Muscle of leg (tissue), 3 donors: ENCODE measurements at regions not wholly inside any gene's neighbourhood (a gene's known extent, or its start where the extent isn't known, plus 50 kb on each side); places are given as distances from the start of the nearest gene placed in this dataset.

Source experiments
- DNase-seq: peaks from one replicate; pipeline ENCODE4 v3.0.0; 2013
- H3K27ac ChIP-seq: one replicate; pipeline ENCODE4 v1.5.1; 2013; ENCODE audit warnings: mild to moderate bottlenecking, low read length, control low read depth
- H3K27me3 ChIP-seq: one replicate; pipeline ENCODE4 v1.6.1; 2013; ENCODE audit warnings: low read length; ENCODE audit not compliant: control insufficient read depth, insufficient read depth
- H3K36me3 ChIP-seq: one replicate; pipeline ENCODE4 v1.6.1; 2013; ENCODE audit warnings: low read length; ENCODE audit not compliant: control insufficient read depth, insufficient read depth
- H3K4me1 ChIP-seq: one replicate; pipeline ENCODE4 v1.6.1; 2013; ENCODE audit warnings: low read length; ENCODE audit not compliant: control insufficient read depth, insufficient read depth
- H3K4me3 ChIP-seq: one replicate; pipeline ENCODE4 v1.5.1; 2013; ENCODE audit warnings: low read length, control low read depth
- H3K9me3 ChIP-seq: replicated peaks from 2 replicates; pipeline ENCODE4 v1.6.1; 2013; ENCODE audit warnings: low read depth, low read length; ENCODE audit not compliant: control insufficient read depth
- WGBS: methylation state at CpG from one replicate; pipeline ENCODE4 v1.1.5; 2013; ENCODE audit warnings: missing lambda C conversion rate; ENCODE audit not compliant: insufficient coverage; 5-methylcytosine and 5-hydroxymethylcytosine counted together

GRCh38 chr3:117218641-117219048 lies 509.1 kb downstream of the TUSC7 start:
- 33% methylated on average over 2 of the region's 3 CpGs for WGBS
- no peak overlapping the region for H3K27ac ChIP-seq
- DNase-seq = no peak
- no peaks in the 10 kb centered on the region for H3K36me3 ChIP-seq
- H3K4me1 ChIP-seq = no peaks in the 10 kb centered on the region
- no peaks in the 10 kb centered on the region for H3K9me3 ChIP-seq
- no peaks in the 10 kb centered on the region for H3K27me3 ChIP-seq
- H3K4me3 ChIP-seq = no peak overlapping the region

DNA sequence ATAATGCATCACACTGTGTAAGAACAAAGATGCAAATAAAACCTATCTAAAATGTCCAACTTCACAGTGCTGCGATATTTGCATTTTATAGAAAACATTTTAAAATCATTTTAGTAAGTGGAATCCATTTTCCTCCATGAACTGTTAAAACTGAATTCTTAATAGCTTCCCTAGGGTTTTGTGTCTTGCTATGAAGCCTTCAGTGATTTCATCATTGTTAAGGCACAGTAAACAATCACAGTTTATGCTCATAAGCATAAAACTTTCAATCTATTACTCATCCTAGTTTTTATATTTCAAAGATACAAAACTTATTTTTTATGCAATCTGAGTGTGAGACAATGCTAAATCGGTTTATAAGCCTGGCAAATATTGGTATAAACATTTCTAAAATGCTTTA lies 509.7 kb downstream of the TUSC7 start:
- Histone ChIP-seq H3K4me3 (no peak overlapping the region), H3K9me3 (no peaks in the 10 kb centered on the region), H3K27me3 (no peaks in the 10 kb centered on the region), H3K27ac (no peak overlapping the region), H3K4me1 (no peaks in the 10 kb centered on the region), H3K36me3 (no peaks in the 10 kb centered on the region)
- no peak for DNase-seq
- no CpG with 5 or more reads among the region's 2 CpGs for WGBS

GRCh38 chr3:117226932-117227331 lies 517.4 kb downstream of the TUSC7 start:
- no peak overlapping the region for H3K27ac ChIP-seq
- no peak for DNase-seq
- no peaks in the 10 kb centered on the region for H3K27me3 ChIP-seq
- WGBS = no CpG with 5 or more reads among the region's 2 CpGs
- no peaks in the 10 kb centered on the region for H3K36me3 ChIP-seq
- no peak overlapping the region for H3K4me3 ChIP-seq
- no peaks in the 10 kb centered on the region for H3K9me3 ChIP-seq
- H3K4me1 ChIP-seq = no peaks in the 10 kb centered on the region

GRCh38 chr3:117228466-117228865 lies 518.9 kb downstream of the TUSC7 start:
- H3K9me3 ChIP-seq = no peaks in the 10 kb centered on the region
- H3K4me3 ChIP-seq = no peak overlapping the region
- no peak overlapping the region for H3K27ac ChIP-seq
- 82% methylated on average over 1 of the region's 1 CpG for WGBS
- H3K27me3 ChIP-seq = no peaks in the 10 kb centered on the region
- H3K4me1 ChIP-seq = no peaks in the 10 kb centered on the region
- no peak for DNase-seq
- no peaks in the 10 kb centered on the region for H3K36me3 ChIP-seq

GRCh38 chr3:117230924-117231323 lies 521.3 kb downstream of the TUSC7 start:
- no peaks in the 10 kb centered on the region for H3K9me3 ChIP-seq
- no CpG with 5 or more reads among the region's 2 CpGs for WGBS
- H3K4me3 ChIP-seq = no peak overlapping the region
- no peaks in the 10 kb centered on the region for H3K36me3 ChIP-seq
- no peak overlapping the region for H3K27ac ChIP-seq
- H3K4me1 ChIP-seq = no peaks in the 10 kb centered on the region
- no peak for DNase-seq
- no peaks in the 10 kb centered on the region for H3K27me3 ChIP-seq

DNA sequence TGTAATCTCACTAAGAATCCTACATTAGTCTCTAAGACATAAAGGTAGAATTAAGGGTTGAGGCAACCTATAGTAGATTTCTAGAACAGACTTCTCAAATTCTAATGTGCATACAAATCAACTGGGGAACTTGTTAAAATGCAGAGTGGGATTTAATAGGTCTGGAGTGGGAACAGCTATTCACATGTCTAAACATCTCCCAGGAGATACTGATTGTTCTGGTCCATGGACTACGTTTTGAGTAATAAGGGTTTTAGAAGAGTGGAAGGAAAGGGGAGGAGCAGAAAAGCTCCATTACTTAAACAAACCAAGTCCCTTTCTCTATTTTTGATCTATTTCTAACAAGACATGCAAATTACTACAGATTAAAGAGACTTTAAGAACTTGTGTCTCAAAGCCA lies 524.8 kb downstream of the TUSC7 start:
- H3K27me3 ChIP-seq = no peaks in the 10 kb centered on the region
- no peak for DNase-seq
- WGBS = no CpG with 5 or more reads among the region's 1 CpG
- H3K36me3 ChIP-seq = no peaks in the 10 kb centered on the region
- no peak overlapping the region for H3K27ac ChIP-seq
- no peak overlapping the region for H3K4me3 ChIP-seq
- no peaks in the 10 kb centered on the region for H3K4me1 ChIP-seq
- H3K9me3 ChIP-seq = no peaks in the 10 kb centered on the region

- Histone ChIP-seq H3K4me3 (no peak overlapping the region), H3K27me3 (no peaks in the 10 kb centered on the region), H3K27ac (no peak overlapping the region), H3K9me3 (no peaks in the 10 kb centered on the region), H3K36me3 (no peaks in the 10 kb centered on the region), H3K4me1 (no peaks in the 10 kb centered on the region)
- 90% methylated on average over 1 of the region's 1 CpG for WGBS
- no peak for DNase-seq
These were observed 525.7 kb downstream of the TUSC7 start for GRCh38 chr3:117235304-117235703.

DNA sequence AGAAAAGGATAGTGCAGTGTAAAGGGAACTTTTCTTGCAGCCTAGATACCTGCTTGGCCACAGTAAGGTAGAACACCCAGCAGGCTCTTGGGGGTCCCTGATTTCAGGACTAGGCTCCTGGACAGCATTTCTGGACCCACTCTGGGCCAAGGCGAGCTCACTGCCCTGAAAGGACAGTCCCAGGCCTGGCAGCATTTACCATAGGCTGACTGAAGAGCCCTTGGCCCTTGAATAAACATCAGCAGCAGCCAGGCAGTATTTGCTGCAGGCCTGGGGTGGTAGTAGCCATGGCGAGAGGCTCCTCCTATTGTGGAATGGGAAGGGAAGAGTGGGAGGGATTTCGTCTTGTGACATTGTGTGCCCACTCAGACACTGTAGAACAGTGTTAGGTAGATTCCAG lies 529.2 kb downstream of the TUSC7 start:
- no peak overlapping the region for H3K4me3 ChIP-seq
- 86% methylated on average over 3 of the region's 3 CpGs for WGBS
- DNase-seq = no peak
- H3K27ac ChIP-seq = no peak overlapping the region
- no peaks in the 10 kb centered on the region for H3K36me3 ChIP-seq
- H3K4me1 ChIP-seq = no peaks in the 10 kb centered on the region
- no peaks in the 10 kb centered on the region for H3K27me3 ChIP-seq
- H3K9me3 ChIP-seq = no peaks in the 10 kb centered on the region

DNA sequence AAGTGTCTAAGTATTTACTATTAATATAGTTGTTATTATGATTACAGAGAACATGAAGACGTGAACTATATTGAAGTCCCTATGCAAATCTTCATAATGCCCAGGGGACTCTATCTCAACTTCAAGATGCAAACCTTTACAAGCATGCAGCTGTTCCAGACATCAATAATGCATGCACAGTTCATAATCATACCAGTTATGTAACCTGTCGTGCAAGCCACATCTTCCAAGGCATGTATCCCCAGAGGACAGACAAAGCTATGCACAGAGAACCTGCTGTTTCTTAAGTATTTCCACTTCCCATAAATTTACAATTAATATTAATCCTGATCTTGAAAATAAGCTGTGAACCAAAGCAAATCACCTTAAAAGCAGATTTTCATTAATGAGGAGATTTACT lies 534.1 kb downstream of the TUSC7 start:
- Histone ChIP-seq H3K4me3 (no peak overlapping the region), H3K27ac (no peak overlapping the region), H3K27me3 (no peaks in the 10 kb centered on the region), H3K4me1 (no peaks in the 10 kb centered on the region), H3K36me3 (no peaks in the 10 kb centered on the region), H3K9me3 (no peaks in the 10 kb centered on the region)
- DNase-seq = no peak
- WGBS = no CpG with 5 or more reads among the region's 2 CpGs

- no peak for DNase-seq
- no CpG with 5 or more reads among the region's 2 CpGs for WGBS
- H3K36me3 ChIP-seq = no peaks in the 10 kb centered on the region
- H3K4me1 ChIP-seq = no peaks in the 10 kb centered on the region
- no peak overlapping the region for H3K4me3 ChIP-seq
- no peaks in the 10 kb centered on the region for H3K9me3 ChIP-seq
- no peaks in the 10 kb centered on the region for H3K27me3 ChIP-seq
- no peak overlapping the region for H3K27ac ChIP-seq
These were observed 537.4 kb downstream of the TUSC7 start for GRCh38 chr3:117246771-117247555.

- Histone ChIP-seq H3K4me1 (no peaks in the 10 kb centered on the region), H3K27ac (no peak overlapping the region), H3K27me3 (no peaks in the 10 kb centered on the region), H3K36me3 (no peaks in the 10 kb centered on the region), H3K4me3 (no peak overlapping the region), H3K9me3 (no peaks in the 10 kb centered on the region)
- no peak for DNase-seq
- WGBS = no CpG with 5 or more reads among the region's 1 CpG
These were observed 538.6 kb downstream of the TUSC7 start for GRCh38 chr3:117248153-117248552.
